Activated T-cell treated with anti-CD3 and anti-CD28 coated beads, Interleukin-2, amount 50 U/mL, for 24 hours (primary cell): ENCODE measurements at regions not wholly inside any gene's neighbourhood (a gene's known extent, or its start where the extent isn't known, plus 50 kb on each side); places are given as distances from the start of the nearest gene placed in this dataset.
"Not testable (repeated sequence)": the region's sequence is repeated elsewhere in the genome, so short reads cannot be mapped to it uniquely, and the experiment has no call there.

Experiments
- DNase-seq: peaks from one replicate; pipeline ENCODE4 v3.0.0-alpha.2; 2020
- H3K27ac Mint-ChIP-seq: 2 replicates; pipeline ENCODE4 v1.8.0; 2020; ENCODE audit warnings: mild to moderate bottlenecking, mixed read lengths
- H3K27me3 Mint-ChIP-seq: 2 replicates; pipeline ENCODE4 v1.8.0; 2020; ENCODE audit warnings: mixed read lengths
- H3K36me3 Mint-ChIP-seq: 2 replicates; pipeline ENCODE4 v1.8.0; 2020; ENCODE audit warnings: low read depth, mixed read lengths
- H3K4me1 Mint-ChIP-seq: 2 replicates; pipeline ENCODE4 v1.8.0; 2020; ENCODE audit warnings: low read depth, mixed read lengths
- H3K4me3 Mint-ChIP-seq: 2 replicates; pipeline ENCODE4 v1.8.0; 2020; ENCODE audit warnings: mild to moderate bottlenecking, moderate library complexity, mixed read lengths
- H3K9me3 Mint-ChIP-seq: 2 replicates; pipeline ENCODE4 v1.8.0; 2020; ENCODE audit warnings: mixed read lengths

- H3K4me3 Mint-ChIP-seq, H3K27ac Mint-ChIP-seq, H3K4me1 Mint-ChIP-seq, DNase-seq, H3K27me3 Mint-ChIP-seq, H3K36me3 Mint-ChIP-seq: not testable (repeated sequence)
- peaks cover 25% of the 10 kb centered on the region for H3K9me3 Mint-ChIP-seq
These were observed 777.9 kb downstream of the CDH11 start for GRCh38 chr16:64343820-64344443.

- Mint-ChIP-seq H3K4me1 (no peaks in the 10 kb centered on the region), H3K9me3 (peaks cover 29% of the 10 kb centered on the region)
These were observed 778.6 kb downstream of the CDH11 start for GRCh38 chr16:64343061-64343819.

GRCh38 chr16:64341336-64341735, 780.5 kb downstream of the CDH11 start:
- not testable (repeated sequence) for H3K27me3 Mint-ChIP-seq, H3K4me3 Mint-ChIP-seq

More at GRCh38 chr16:64343061-64343819, 778.6 kb downstream of the CDH11 start:
- no peaks in the 10 kb centered on the region for H3K27me3 Mint-ChIP-seq
- H3K36me3 Mint-ChIP-seq, result no peaks in the 10 kb centered on the region
- no peak overlapping the region for H3K4me3 Mint-ChIP-seq
- no peak for DNase-seq
- no peak overlapping the region for H3K27ac Mint-ChIP-seq

GRCh38 chr16:64339052-64339770, 782.7 kb downstream of the CDH11 start:
- no peaks in the 10 kb centered on the region for H3K27me3 Mint-ChIP-seq
- no peak for DNase-seq

More at GRCh38 chr16:64341336-64341735, 780.5 kb downstream of the CDH11 start:
- H3K4me1 Mint-ChIP-seq, H3K27ac Mint-ChIP-seq, DNase-seq, H3K36me3 Mint-ChIP-seq: not testable (repeated sequence)
- peaks cover 27% of the 10 kb centered on the region for H3K9me3 Mint-ChIP-seq

GRCh38 chr16:64321881-64322280, 800.0 kb downstream of the CDH11 start:
- Mint-ChIP-seq H3K27me3 (no peaks in the 10 kb centered on the region), H3K4me3 (no peak overlapping the region)

More at GRCh38 chr16:64339052-64339770, 782.7 kb downstream of the CDH11 start:
- H3K4me1 Mint-ChIP-seq, result no peaks in the 10 kb centered on the region
- H3K27ac Mint-ChIP-seq, result no peak overlapping the region
- peaks cover 24% of the 10 kb centered on the region for H3K9me3 Mint-ChIP-seq
- no peaks in the 10 kb centered on the region for H3K36me3 Mint-ChIP-seq
- no peak overlapping the region for H3K4me3 Mint-ChIP-seq

GRCh38 chr16:64321066-64321465, 800.8 kb downstream of the CDH11 start:
- DNase-seq, result no peak
- Mint-ChIP-seq H3K27ac (no peak overlapping the region), H3K4me3 (no peak overlapping the region), H3K27me3 (no peaks in the 10 kb centered on the region), H3K9me3 (peaks cover 15% of the 10 kb centered on the region), H3K36me3 (no peaks in the 10 kb centered on the region), H3K4me1 (no peaks in the 10 kb centered on the region)

More at GRCh38 chr16:64321881-64322280, 800.0 kb downstream of the CDH11 start:
- no peak overlapping the region for H3K27ac Mint-ChIP-seq
- H3K4me1 Mint-ChIP-seq, result no peaks in the 10 kb centered on the region
- H3K36me3 Mint-ChIP-seq, result no peaks in the 10 kb centered on the region
- peaks cover 13% of the 10 kb centered on the region for H3K9me3 Mint-ChIP-seq
- no peak for DNase-seq

GRCh38 chr16:64317601-64318000, 804.3 kb downstream of the CDH11 start:
- H3K4me1 Mint-ChIP-seq, result no peaks in the 10 kb centered on the region
- no peaks in the 10 kb centered on the region for H3K27me3 Mint-ChIP-seq
- no peaks in the 10 kb centered on the region for H3K36me3 Mint-ChIP-seq
- no peak overlapping the region for H3K4me3 Mint-ChIP-seq
- no peak for DNase-seq
- no peak overlapping the region for H3K27ac Mint-ChIP-seq
- peaks cover 32% of the 10 kb centered on the region for H3K9me3 Mint-ChIP-seq

- Mint-ChIP-seq H3K27ac (no peak overlapping the region), H3K4me1 (no peaks in the 10 kb centered on the region), H3K27me3 (no peaks in the 10 kb centered on the region), H3K9me3 (peaks cover 37% of the 10 kb centered on the region), H3K4me3 (no peak overlapping the region), H3K36me3 (no peaks in the 10 kb centered on the region)
- DNase-seq, result no peak
These were observed 808.1 kb downstream of the CDH11 start for GRCh38 chr16:64313726-64314125.

- no peak overlapping the region for H3K4me3 Mint-ChIP-seq
- no peaks in the 10 kb centered on the region for H3K36me3 Mint-ChIP-seq
- H3K9me3 Mint-ChIP-seq, result peaks cover 41% of the 10 kb centered on the region
- no peak for DNase-seq
- H3K4me1 Mint-ChIP-seq, result no peaks in the 10 kb centered on the region
- no peaks in the 10 kb centered on the region for H3K27me3 Mint-ChIP-seq
- H3K27ac Mint-ChIP-seq, result no peak overlapping the region
These were observed 808.9 kb downstream of the CDH11 start for GRCh38 chr16:64312980-64313379.

- no peaks in the 10 kb centered on the region for H3K27me3 Mint-ChIP-seq
- H3K36me3 Mint-ChIP-seq, result no peaks in the 10 kb centered on the region
- H3K4me3 Mint-ChIP-seq, result no peak overlapping the region
- H3K9me3 Mint-ChIP-seq, result peaks cover 46% of the 10 kb centered on the region
- H3K4me1 Mint-ChIP-seq, result no peaks in the 10 kb centered on the region
- no peak overlapping the region for H3K27ac Mint-ChIP-seq
- no peak for DNase-seq
These were observed 809.6 kb downstream of the CDH11 start for GRCh38 chr16:64312292-64312691.

- H3K36me3 Mint-ChIP-seq, result no peaks in the 10 kb centered on the region
- H3K4me3 Mint-ChIP-seq, result no peak overlapping the region
- no peak for DNase-seq
- no peaks in the 10 kb centered on the region for H3K27me3 Mint-ChIP-seq
- no peak overlapping the region for H3K27ac Mint-ChIP-seq
- H3K9me3 Mint-ChIP-seq, result peaks cover 50% of the 10 kb centered on the region
- H3K4me1 Mint-ChIP-seq, result no peaks in the 10 kb centered on the region
These were observed 810.6 kb downstream of the CDH11 start for GRCh38 chr16:64311241-64311640.

- no peak for DNase-seq
- Mint-ChIP-seq H3K36me3 (no peaks in the 10 kb centered on the region), H3K27ac (no peak overlapping the region), H3K4me3 (no peak overlapping the region), H3K4me1 (no peaks in the 10 kb centered on the region), H3K9me3 (peaks cover 47% of the 10 kb centered on the region), H3K27me3 (no peaks in the 10 kb centered on the region)
These were observed 812.3 kb downstream of the CDH11 start for GRCh38 chr16:64309398-64310110.

GRCh38 chr16:64308721-64309120, 813.1 kb downstream of the CDH11 start:
- no peaks in the 10 kb centered on the region for H3K36me3 Mint-ChIP-seq
- H3K4me1 Mint-ChIP-seq, result no peaks in the 10 kb centered on the region
- H3K4me3 Mint-ChIP-seq, result no peak overlapping the region
- H3K27ac Mint-ChIP-seq, result no peak overlapping the region
- H3K9me3 Mint-ChIP-seq, result peaks cover 47% of the 10 kb centered on the region
- no peak for DNase-seq
- no peaks in the 10 kb centered on the region for H3K27me3 Mint-ChIP-seq

GRCh38 chr16:64307431-64307830, 814.4 kb downstream of the CDH11 start:
- peaks cover 46% of the 10 kb centered on the region for H3K9me3 Mint-ChIP-seq
- no peaks in the 10 kb centered on the region for H3K36me3 Mint-ChIP-seq
- DNase-seq, result no peak
- no peak overlapping the region for H3K4me3 Mint-ChIP-seq
- H3K27me3 Mint-ChIP-seq, result no peaks in the 10 kb centered on the region
- no peak overlapping the region for H3K27ac Mint-ChIP-seq
- no peaks in the 10 kb centered on the region for H3K4me1 Mint-ChIP-seq
